HPDE6-E6E7 (cell line): ENCODE measurements at regions not wholly inside any gene's neighbourhood (a gene's known extent, or its start where the extent isn't known, plus 50 kb on each side); places are given as distances from the start of the nearest gene placed in this dataset.

Experiments used
- DNase-seq: peaks from one replicate; pipeline ENCODE4 v3.0.0; 2011; ENCODE audit warnings: missing footprints; ENCODE audit errors: extremely low spot score

DNA sequence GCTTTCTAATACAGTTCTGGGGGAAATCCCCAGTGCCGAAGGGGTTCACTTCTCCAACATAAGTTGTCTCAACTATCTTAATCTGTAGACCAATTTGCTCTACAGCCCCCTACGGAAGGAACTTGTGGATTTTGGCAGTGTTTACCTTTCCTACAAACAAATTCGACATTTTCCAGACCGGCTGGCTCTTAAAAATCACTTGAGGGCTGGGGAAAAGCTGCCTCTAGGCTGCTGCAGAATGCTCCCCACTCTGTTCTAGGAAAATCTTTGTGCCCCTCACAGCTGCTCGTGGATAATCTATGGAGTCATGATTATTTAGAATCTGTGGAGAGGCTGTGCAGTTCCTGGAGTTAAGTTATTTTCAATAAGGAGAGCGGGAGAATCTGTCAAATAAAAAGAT lies 474.6 kb upstream of the FZD8 start:
- DNase-seq = no peak

DNA sequence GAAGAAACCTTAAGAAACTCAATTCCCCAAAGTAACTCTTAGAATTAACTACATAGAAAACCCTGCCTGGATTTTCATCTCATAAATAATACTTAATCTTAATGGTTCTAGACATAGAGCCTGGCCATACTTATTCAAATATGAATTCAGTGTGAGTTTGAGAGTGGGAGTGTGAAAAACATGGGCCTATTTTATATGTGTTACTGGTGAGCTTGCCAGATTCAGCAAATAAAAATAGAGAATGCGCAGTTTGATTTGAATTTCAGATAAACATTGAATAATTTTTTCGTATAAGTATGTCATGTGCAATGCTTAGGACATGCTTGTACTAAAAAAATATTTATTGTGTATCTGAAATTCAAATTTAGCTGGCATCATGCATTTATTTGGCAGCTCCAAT lies 473.9 kb upstream of the FZD8 start:
- DNase-seq = no peak

DNA sequence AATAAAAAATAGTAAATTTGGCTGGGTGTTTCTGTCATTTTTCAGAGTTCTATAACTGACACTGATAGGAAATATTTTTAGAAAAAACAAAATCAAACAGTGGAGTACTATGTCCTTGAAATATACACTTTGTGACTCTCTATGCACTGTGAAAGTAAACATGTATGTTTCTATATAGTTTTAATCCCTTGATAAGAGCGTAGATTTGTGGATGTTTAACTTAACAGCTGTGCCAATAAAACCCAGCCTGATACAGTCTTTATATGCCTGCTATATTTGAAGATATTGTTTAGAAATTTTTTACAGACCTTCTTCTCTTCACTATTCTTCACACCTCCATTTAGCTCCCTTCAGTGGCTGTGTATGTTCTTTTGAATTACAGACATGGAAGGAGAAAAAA lies 473.3 kb upstream of the FZD8 start:
- DNase-seq = no peak

DNA sequence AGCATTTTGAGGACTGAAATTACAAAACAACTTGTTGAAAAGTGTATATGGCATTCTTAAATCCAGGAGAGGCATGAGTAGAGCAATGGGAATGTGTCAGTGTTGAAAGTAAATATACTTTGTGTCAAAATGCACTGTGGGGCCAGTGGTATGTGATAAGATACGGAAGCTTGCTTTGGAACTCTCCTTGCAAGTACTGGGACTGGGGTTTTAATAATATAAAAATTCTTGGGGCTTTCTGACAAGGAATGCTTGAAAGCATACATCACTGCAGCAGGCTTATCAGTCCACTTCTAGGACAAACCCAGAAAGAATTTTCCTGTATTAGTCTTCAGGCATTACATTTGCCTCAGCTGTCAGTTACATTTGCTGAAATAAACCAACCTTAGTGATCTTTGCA lies 472.8 kb upstream of the FZD8 start:
- no peak for DNase-seq

DNA sequence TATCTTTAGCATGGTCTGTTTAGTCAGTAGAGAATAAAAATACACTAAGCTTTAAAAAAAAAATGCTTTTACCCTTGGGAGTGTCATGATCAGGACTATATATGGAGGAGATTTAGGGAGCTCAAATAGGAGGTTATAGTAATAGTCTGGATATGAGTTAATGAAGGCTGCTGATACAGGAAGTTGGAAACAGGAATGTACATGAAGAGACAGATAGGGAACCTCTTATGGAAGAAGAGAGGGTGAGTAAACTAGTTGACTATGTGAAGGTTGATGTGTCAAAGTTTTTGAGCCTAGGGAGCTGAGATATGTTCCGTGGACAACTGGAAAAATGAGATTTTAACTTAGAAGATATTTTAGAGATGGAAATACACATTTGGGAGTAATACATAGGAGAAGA lies 472.0 kb upstream of the FZD8 start:
- DNase-seq = no peak

DNA sequence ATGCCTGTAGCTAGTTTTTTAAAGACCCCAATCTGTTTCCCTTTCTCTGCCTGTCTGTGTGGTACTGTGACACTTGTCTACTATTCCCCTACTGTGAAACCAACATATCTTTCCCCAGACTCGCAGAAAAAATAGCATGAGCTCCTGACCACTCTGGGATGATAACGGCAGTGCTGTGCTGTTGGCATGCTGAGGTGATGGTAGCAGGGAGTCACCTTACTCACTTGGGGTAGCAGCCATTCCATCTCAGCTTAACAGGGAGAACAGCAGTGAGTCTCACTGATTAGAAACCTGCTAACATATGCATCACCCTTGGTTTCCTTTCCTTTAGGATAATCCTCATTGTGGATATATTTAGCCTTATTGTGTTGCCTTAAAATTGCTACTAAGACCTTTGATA lies 469.6 kb upstream of the FZD8 start:
- no peak for DNase-seq

DNA sequence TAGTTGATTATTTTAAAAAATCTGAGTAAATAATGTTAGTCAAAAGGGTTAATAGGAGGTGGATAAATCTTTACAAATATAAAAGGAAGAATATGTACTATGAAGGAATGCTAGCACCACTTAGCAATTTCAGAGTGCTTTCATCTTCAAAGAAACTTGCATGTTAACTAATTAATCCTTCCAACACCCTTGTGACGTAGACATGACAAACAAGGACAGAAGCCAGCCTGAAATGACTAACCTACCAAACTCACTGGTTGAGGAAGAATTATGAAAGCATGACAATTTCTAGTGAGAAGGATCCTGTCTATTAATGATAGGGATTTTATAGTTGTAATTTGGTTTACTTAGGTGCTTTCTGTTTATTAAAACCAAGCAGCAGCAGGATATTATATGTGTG lies 468.0 kb upstream of the FZD8 start:
- DNase-seq = no peak

DNA sequence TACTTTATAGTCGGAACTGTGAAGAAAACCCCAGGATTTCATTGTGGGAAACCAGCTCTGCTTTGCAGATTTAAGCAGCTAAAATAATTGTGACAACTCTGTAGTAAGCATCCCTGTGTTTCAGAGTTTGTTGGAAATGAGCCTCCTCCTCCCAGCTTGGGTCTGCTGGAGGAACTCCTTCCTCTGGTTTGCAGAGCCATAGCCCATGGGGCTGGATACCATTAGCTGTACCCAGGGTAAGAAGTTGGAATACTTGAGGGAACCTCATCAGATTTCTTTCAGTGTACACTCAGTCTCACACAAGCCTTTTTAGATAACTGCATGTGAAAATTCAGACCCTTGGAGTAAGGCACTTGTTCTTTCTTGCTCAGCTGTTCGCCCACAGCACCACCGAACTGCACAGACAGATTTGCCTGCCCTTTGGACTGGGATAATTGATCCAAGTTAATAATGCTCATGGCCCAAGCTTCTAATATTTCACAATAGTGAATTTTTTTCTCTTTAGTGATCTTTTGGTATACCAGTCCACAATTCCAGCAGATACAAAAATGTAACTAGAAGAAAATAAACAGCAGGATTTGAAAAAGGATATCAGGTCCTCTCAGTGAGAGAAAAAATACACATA lies 467.4 kb upstream of the FZD8 start:
- no peak for DNase-seq

DNA sequence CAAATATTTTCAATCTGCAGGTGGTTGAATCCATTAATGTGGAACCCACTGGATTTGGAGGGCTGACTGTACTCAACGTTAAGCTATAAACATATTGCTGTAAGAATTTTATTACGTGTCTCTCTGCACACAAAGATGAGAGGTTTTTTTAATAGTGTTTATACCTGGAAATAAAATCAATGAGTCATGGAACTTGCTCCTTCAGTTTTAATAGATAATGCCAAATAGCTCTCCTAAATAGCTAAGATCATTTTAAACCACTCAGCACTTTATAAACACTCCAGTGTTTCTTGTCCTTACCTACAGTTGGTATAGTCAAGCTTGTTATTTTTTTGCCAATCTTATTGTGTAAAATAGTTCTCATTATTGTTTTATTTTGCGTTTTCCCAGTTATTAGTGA lies 455.6 kb upstream of the FZD8 start:
- no peak for DNase-seq

DNA sequence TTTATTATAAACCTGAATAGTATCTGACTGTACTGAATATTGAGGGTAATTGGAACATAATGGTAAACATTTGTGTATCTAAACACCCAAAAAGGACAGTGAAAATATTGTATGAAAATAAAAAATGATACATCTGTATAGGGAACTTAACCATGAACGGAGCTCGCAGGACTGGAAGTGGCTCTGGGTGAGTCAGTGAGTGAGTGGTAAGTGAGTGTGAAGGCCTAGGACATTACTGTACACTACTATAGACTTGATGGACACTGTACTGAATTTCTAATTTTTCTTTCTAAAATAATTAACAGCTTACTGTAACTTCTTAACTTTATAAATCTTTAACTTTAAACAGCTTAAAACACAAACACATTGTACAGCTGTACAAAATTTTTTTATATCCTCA lies 454.5 kb upstream of the FZD8 start:
- DNase-seq = no peak

DNA sequence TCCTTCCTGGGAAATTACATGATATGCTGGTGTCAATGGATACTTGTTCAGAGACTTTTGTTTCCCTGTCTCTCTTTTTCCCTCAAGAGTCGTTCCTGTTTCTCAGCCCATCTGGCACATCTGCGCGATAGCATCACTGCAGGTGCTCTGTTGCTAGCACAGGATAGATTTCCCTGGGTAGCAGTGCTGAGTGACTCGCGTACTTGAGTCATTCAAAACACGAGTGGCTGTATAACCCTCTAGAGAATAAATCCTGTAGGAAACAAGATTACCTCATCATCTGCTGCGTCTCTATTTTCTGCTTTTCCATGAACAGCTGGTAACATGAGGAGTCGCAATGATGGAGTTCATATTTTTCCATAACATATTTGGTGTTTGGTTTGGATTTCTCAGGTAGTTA lies 452.0 kb upstream of the FZD8 start:
- no peak for DNase-seq

DNA sequence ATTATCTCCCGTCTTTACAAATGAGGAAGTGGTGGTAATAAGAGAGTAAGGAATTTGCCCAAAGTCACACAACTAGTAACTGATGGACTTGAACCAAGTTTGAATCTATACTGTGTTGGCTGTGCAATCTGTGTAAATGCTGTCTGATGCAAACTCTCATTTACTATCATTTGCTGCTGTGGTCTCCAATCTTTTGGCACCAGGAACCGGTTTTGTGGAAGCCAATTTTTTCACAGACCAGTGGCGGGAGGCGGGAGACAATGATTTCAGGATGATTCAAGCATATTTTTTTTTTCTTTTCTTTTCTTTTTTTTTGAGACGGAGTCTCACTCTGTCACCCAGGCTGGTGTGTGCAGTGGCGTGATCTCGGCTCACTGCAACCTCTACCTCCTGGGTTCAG lies 450.0 kb upstream of the FZD8 start:
- no peak for DNase-seq

DNA sequence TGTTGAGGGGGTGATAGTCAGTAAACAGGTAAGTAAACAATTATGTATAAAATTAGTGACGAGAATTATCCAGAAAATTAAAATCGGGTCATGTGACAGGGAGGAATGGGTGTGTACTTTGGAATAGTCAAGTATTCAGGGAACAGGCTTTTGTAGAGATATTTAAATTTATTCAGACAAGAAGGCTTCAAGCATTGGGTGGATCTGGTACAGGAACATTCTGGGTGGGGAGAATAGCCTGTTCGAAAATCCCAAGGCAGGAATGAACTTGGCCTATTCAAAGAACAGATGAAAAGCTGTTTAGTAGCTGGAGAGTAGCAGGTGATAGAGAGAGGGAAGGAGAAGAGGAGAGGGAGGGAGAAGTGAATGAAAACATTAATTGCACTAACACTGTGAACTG lies 448.9 kb upstream of the FZD8 start:
- no peak for DNase-seq

DNA sequence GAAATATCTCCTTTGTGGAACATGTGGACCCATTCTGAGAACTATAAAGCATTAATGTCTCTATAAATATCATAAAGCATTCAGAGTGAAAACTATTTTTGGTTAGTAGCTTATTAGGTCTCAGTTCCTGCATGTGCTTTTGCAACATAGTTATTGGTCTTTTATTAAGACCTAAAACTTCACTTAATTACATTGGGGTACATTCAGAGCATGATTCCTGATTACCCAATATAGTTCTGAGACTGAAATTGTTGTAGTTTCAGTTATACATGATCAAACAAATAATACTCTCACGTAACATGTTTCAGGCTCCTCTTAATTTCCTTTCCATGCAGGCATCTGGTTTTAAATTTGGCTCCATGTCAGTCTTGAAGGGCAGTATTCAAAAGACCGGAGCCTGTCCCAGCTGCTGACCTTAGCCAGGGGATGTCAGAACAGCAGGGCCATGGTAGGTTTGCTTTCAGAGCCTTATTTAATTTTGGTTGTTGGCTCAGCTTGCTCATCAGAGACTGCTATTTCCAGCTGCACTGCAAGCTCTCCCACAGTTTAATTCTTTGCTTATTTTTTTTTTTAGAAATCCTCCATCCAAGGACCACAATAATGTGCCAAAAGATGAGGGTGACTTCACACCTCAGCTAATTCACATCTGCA lies 447.8 kb upstream of the FZD8 start:
- DNase-seq = no peak

DNA sequence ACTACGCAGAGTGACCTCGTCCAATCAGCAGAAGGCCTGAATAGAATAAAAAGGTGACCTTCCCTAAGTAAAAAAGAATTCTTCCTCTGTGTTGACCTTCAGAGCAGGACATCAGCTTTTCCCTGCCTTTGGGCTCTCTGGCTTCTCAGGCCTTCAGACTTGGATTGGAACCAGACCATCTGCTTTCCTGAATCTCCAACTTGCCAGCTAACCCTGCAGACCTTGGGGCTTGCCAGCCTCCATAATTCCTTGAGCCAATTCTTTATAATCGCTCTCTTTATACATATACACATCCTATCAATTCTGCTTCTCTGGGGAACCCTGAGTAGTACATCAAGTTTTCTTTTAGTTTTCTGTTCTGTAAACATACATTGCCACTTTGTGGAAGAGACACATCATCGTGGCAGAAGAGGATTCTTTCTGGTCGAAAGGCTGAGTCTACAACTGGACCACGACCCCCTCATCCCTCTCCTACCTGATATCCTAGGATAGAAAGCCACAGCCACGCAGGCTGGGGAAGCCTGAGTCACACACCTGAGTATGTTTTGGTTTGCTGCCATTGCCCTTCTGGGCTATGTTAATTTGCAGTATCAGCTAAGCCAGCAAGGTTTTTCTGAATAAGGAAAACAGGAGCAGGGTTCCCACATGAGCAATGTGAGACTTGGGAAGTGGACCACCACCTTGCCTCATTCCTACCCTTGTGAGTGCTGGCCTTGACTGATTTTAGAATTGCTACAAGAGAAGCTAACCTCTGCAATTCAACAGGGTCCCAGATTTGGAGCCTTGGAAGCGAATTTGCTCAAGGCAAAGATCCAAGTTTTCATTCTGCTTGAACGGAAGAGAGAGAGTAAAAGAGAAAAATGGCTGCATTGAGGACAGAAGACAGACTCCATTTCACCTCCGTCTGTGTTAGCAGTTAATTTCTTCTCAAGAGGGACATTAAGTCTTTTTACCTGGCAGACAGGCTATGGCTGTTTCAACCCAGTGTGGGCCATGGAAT lies 445.2 kb upstream of the FZD8 start:
- DNase-seq = no peak

DNA sequence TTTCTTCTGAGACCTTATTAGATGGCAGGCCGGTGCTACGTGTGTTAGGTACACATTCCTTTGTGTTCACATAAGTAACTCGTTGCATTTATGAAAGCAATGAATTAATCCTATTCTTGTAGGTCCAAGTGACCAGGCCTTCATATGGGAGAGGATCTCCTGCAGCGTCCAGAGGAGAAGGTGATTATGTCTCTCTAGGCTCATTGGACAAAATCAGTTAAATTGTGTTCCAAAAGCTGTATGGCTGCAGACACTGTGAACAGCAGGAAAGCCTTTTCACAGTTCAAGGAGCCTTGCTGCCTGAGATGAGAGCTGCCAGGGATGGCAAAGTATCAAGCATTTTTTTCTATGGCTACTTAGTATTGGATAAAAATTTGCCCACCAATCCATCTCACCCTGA lies 433.1 kb upstream of the FZD8 start:
- DNase-seq = no peak

DNA sequence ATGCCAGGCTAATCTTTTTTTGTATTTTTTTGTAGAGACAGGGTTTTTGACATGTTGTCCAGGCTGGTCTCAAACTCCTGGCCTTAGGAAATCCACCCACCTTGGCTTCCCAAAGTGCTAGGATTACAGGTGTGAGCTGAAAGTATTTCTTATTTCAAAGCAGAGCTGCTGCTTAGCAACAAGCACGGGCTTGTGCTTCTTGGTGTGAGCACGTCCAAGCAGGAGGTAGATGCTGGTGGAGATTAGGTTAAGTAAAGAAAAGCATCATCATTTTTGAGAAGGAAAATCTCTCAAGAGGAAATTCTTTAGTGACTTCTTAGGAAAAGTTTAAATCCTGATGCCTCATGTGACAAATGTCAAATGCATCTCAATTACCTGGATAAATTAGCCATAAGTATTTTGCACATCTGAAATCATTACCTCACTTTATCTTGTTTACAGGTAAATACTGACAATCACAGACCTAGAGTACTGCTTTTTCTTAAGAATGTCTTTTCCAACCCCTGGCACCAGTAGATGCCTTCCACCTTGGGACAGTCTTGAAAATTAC lies 431.8 kb upstream of the FZD8 start:
- DNase-seq = no peak

DNA sequence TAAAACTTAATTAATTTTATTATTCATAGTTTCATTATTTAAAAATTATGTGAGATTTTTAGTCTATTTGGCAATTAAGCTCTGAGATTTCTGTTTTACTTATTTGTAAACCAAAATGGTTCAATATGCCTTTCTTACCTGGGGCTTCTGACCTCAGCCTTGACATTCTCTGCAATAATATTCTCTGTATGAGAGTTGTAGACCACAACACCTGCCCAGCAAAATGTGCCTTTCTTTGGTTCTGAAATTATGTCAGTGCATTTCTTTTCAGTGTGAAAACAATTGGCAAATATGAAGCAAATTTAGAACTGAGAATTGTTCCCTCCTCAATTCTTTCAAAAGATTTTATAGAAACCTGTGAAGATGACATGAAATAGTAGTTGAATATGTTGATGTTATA lies 426.4 kb upstream of the FZD8 start:
- no peak for DNase-seq

DNA sequence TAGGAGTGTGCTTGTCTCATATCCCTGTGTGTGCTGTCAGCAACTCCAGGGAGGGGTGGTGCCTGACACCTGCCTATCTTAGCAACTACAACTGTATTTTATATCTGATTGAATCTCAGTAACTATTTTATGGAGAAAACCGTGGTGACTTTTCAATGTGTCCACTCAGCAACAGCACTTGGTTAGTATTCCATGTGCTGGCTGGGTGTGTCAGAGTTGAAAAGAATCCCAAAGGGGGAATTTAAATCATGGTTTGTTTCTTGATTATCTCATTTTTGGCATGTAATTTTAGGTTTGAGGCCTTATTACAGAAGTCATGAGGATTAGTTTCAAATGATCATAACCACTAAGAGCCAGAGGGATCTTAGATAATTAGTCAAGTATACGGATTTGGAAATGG lies 425.7 kb upstream of the FZD8 start:
- no peak for DNase-seq

DNA sequence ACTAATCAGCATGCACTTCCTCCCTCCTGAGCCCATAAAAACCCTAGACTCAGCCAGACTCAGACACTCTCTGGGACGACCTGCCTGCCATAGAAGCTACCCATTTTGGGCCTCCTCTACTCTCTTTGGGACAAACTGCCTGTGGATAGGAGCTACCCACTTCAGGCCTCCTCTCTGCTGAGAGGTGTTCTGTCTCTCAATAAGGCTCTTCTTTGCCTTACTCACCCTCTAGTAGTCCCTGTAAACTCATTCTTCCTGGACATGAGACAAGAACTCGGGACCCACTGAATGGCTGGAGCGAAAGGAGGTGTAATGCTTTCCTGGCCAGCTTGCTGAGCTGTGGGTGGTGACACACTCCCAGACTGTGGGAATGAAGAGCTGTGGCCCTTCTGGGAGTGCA lies 424.8 kb upstream of the FZD8 start:
- DNase-seq = no peak

DNA sequence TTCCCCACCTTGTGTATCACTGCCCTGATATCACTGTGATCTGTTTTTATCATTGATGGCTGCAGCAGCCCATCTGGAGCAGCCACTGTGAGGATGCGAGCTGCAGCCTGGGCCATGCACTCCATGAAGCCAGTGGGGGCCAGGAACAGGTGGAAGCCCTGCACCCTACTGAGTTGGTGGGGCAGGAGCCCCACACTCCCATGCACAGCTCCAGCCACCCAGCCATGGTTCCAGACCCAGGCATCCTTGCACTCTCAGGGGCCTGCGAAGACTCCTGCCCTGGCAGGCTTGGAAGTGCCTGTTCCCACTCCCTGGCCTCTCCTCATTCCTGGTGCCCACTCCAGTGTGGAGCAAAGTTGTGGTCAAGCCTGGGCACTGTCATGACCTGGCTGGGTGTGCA lies 424.0 kb upstream of the FZD8 start:
- DNase-seq = no peak

DNA sequence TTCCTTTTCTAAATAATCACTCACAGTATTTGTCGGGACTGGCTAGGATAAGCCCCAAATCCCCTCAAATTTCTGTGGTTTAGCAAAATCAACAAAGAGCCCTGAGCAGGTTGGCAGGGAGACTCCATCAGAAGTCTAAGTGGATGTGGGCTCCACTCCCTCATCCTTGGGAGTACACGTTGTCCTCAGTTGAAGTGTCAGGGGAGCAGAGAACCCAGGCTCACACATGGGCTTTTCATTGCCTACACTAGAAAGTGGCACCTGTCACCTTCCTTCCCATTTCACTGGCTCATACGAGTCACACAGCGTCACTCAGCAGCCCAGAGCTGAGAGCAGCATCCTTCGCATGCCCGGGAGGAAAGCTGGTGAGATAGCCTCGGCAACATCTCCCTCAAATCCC lies 421.3 kb upstream of the FZD8 start:
- no peak for DNase-seq

DNA sequence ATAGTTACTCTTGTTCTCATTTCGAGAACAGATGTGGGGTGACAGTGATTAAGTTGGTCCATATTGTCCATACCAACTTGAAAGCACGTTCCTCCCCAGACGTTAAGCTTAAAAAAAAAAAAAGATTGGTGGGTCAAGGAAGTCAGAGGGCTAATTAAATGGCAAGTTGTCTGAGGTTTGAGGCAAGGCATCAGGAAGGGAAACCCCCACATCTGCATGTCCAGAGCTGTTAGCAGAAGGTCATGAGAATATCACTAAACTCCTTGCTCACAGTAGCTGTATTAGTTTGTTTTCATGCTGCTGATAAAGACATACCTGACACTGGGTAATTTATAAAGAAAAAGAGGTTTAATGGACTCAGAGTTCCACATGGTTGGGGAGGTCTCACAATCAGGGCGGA lies 415.6 kb upstream of the FZD8 start:
- DNase-seq = no peak
